Thyroid gland (tissue), 4 donors: ENCODE measurements at regions not wholly inside any gene's neighbourhood (a gene's known extent, or its start where the extent isn't known, plus 50 kb on each side); places are given as distances from the start of the nearest gene placed in this dataset.

ENCODE experiments used
- CTCF ChIP-seq, 6 experiments: fragments of 200-600 bp in 3 of 6; fragments of 450-650 bp in 3 of 6; sonication (generic) in 3 of 6; IDR thresholded peaks; one replicate each; pipeline ENCODE4 v1.5.1; 2016 to 2019; ENCODE audit warnings: antibody characterized with exemption in 6 of 6, mild to moderate bottlenecking in 2 of 6, inconsistent platforms in 1 of 6, moderate library complexity in 1 of 6
- POLR2A ChIP-seq, 2 donors: fragments of 450-650 bp; IDR thresholded peaks; one replicate each; pipeline ENCODE4 v1.6.1; 2017; ENCODE audit warnings: antibody characterized with exemption in 2 of 2, mild to moderate bottlenecking in 2 of 2, moderate library complexity in 1 of 2

GRCh38 chr20:50295762-50296449 lies 105.3 kb downstream of the CEBPB start:
- TF ChIP-seq CTCF (IDR thresholded peaks at IDR 0.05) (no peak), POLR2A (IDR thresholded peaks at IDR 0.05) (no peak)
